GM23338 (cell line): ENCODE measurements at regions not wholly inside any gene's neighbourhood (a gene's known extent, or its start where the extent isn't known, plus 50 kb on each side); places are given as distances from the start of the nearest gene placed in this dataset.
A peak's percentile ranks its signal among the peaks of the same experiment; 100 is the strongest.

Experiments
- ATAC-seq: fragments of 200-7000 bp; cut with Tn5 transposase; 3 replicates; pipeline ENCODE4 v1.9.1; 2020
- DNase-seq: peaks from one replicate; pipeline ENCODE4 v3.0.0-alpha.2; 2015; ENCODE audit warnings: low spot score
- H2AFZ ChIP-seq: fragments of 200-600 bp; sonication (generic); 2 replicates; pipeline ENCODE4 v1.8.0; 2016; ENCODE audit warnings: antibody characterized with exemption, mild to moderate bottlenecking, moderate library complexity
- H3F3A ChIP-seq: fragments of 200-600 bp; sonication (generic); replicated peaks from 2 replicates; pipeline ENCODE4 v1.8.0; 2017; ENCODE audit warnings: antibody characterized with exemption, mixed run types, low read depth
- H3K27ac ChIP-seq: fragments of 200-600 bp; sonication (generic); 2 replicates; pipeline ENCODE4 v1.6.1; 2016; ENCODE audit warnings: low read depth
- H3K27me3 ChIP-seq: fragments of 200-600 bp; sonication (generic); 2 replicates; pipeline ENCODE4 v1.8.0; 2016; ENCODE audit warnings: mild to moderate bottlenecking, mixed run types, moderate library complexity; ENCODE audit not compliant: insufficient read depth
- H3K36me3 ChIP-seq: fragments of 200-600 bp; sonication (generic); 2 replicates; pipeline ENCODE4 v1.8.0; 2016; ENCODE audit warnings: mild to moderate bottlenecking; ENCODE audit not compliant: insufficient read depth
- H3K4me1 ChIP-seq: fragments of 200-600 bp; sonication (generic); 2 replicates; pipeline ENCODE4 v1.8.0; 2016; ENCODE audit warnings: mild to moderate bottlenecking, moderate library complexity; ENCODE audit not compliant: insufficient read depth
- H3K4me2 ChIP-seq: fragments of 200-600 bp; sonication (generic); 2 replicates; pipeline ENCODE4 v1.7.1; 2017; ENCODE audit warnings: mixed run types
- H3K4me3 ChIP-seq: fragments of 200-600 bp; sonication (generic); 2 replicates; pipeline ENCODE4 v1.6.1; 2016; ENCODE audit warnings: mixed run types
- H3K79me2 ChIP-seq: fragments of 200-600 bp; sonication (generic); replicated peaks from 2 replicates; pipeline ENCODE4 v1.8.0; 2017; ENCODE audit warnings: mild to moderate bottlenecking; ENCODE audit not compliant: insufficient read depth
- H3K9me2 ChIP-seq: fragments of 200-600 bp; sonication (generic); 2 replicates; pipeline ENCODE4 v1.8.0; 2017; ENCODE audit not compliant: insufficient read depth
- H4K20me1 ChIP-seq: fragments of 200-600 bp; sonication (generic); replicated peaks from 2 replicates; pipeline ENCODE4 v1.8.0; 2017; ENCODE audit warnings: mild to moderate bottlenecking; ENCODE audit not compliant: insufficient read depth
- H3K27ac Mint-ChIP-seq: 2 replicates; pipeline ENCODE4 v1.8.0; 2020; ENCODE audit warnings: inconsistent platforms, mild to moderate bottlenecking, moderate library complexity, mixed read lengths
- H3K27me3 Mint-ChIP-seq: 3 replicates; pipeline ENCODE4 v1.8.0; 2022; ENCODE audit warnings: low read depth, mild to moderate bottlenecking, moderate library complexity, mixed read lengths, inconsistent platforms; ENCODE audit not compliant: insufficient read depth, poor library complexity
- H3K36me3 Mint-ChIP-seq: 3 replicates; pipeline ENCODE4 v1.8.0; 2021; ENCODE audit warnings: low read depth, mild to moderate bottlenecking, inconsistent platforms, moderate library complexity, mixed read lengths
- H3K4me1 Mint-ChIP-seq: 3 replicates; pipeline ENCODE4 v1.8.0; 2020; ENCODE audit warnings: mild to moderate bottlenecking, inconsistent platforms, mixed read lengths
- H3K4me3 Mint-ChIP-seq: 3 replicates; pipeline ENCODE4 v1.8.0; 2021; ENCODE audit warnings: moderate library complexity, mild to moderate bottlenecking, inconsistent platforms, mixed read lengths
- H3K9me3 Mint-ChIP-seq: 3 replicates; pipeline ENCODE4 v1.8.0; 2020; ENCODE audit warnings: moderate library complexity, mild to moderate bottlenecking, inconsistent platforms, mixed read lengths
- CREB1 ChIP-seq: fragments of 250-450 bp; sonication (Bioruptor Pico); IDR thresholded peaks from 2 replicates; pipeline ENCODE4 v1.5.0; 2020; ENCODE audit warnings: low read depth, mild to moderate bottlenecking, moderate library complexity
- ETS1 ChIP-seq: IDR thresholded peaks from 2 replicates; pipeline ENCODE4 v1.6.1; 2016; ENCODE audit warnings: antibody characterized with exemption
- EZH2 ChIP-seq: fragments of 200-600 bp; sonication (generic); IDR thresholded peaks from one replicate; pipeline ENCODE4 v1.8.0; 2017; ENCODE audit warnings: antibody characterized with exemption, mild to moderate bottlenecking, low read depth; ENCODE audit not compliant: unreplicated experiment
- EZH2phosphoT487 ChIP-seq: fragments of 200-600 bp; sonication (generic); IDR thresholded peaks from one replicate; pipeline ENCODE4 v1.8.1; 2018; ENCODE audit warnings: antibody characterized with exemption; ENCODE audit not compliant: unreplicated experiment
- JUNB ChIP-seq: IDR thresholded peaks from one replicate; pipeline ENCODE4 v1.6.1; 2016; ENCODE audit warnings: antibody characterized with exemption; ENCODE audit not compliant: unreplicated experiment
- NANOG ChIP-seq: IDR thresholded peaks from 2 replicates; pipeline ENCODE4 v1.6.1; 2016; ENCODE audit warnings: antibody characterized with exemption, borderline replicate concordance
- REST ChIP-seq: IDR thresholded peaks from one replicate; pipeline ENCODE4 v1.6.1; 2018; ENCODE audit warnings: antibody characterized with exemption; ENCODE audit not compliant: unreplicated experiment
- STAT1 ChIP-seq: IDR thresholded peaks from one replicate; pipeline ENCODE4 v1.6.1; 2016; ENCODE audit warnings: antibody characterized with exemption; ENCODE audit not compliant: unreplicated experiment
- ZNF114 ChIP-seq: fragments of 250-450 bp; sonication (Bioruptor Pico); IDR thresholded peaks from 2 replicates; pipeline ENCODE4 v1.5.0; 2020; ENCODE audit warnings: mild to moderate bottlenecking, moderate library complexity
- ZNF331 ChIP-seq: fragments of 250-450 bp; sonication (Bioruptor Pico); IDR thresholded peaks from 2 replicates; pipeline ENCODE4 v1.5.0; 2020; ENCODE audit warnings: low read depth, mild to moderate bottlenecking, moderate library complexity
- ZNF462 ChIP-seq: fragments of 250-450 bp; sonication (Bioruptor Pico); IDR thresholded peaks from 2 replicates; pipeline ENCODE4 v1.5.0; 2020; ENCODE audit warnings: mild to moderate bottlenecking, moderate library complexity
- TF ChIP-seq, protein P1 (sequence below), 2 experiments: fragments of 200-600 bp in 1 of 2; sonication (generic) in 1 of 2; conservative IDR thresholded peaks; 2 replicates each; pipeline versions ENCODE4 v1.5.1 to v1.6.1; 2016 to 2017; ENCODE audit warnings: antibody characterized with exemption in 2 of 2, low read depth in 2 of 2, mild to moderate bottlenecking in 2 of 2, moderate library complexity in 1 of 2

DNA sequence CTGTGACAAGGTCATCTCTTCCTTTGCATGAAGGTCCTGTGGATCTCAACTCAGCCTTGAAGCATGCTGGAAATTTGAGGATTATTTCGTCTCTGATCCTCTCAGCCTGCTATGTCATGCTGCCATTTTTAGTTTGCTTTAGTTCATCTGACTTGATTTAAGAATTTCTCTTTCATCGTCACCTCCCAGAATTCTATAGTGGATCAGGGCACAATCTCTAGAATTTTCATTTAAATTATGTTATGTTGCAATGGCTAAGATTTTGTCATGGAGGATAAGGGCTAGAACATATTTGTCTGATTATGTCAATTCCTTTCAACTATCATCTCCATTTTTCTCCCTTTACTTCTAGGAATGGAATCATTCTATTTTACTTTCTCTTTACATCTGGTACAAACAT is 98.8 kb downstream of the PCDH10 start:
- H2AFZ ChIP-seq: peak overlapping the region; percentile 66; the same call in 1 of the 2 replicates

More for the DNA sequence above, 98.8 kb downstream of the PCDH10 start:
- no peak for TF ChIP-seq REST
- TF ChIP-seq ZNF462 (CRISPR knock-in tag): no peak
- TF ChIP-seq NANOG: no peak
- no peak for TF ChIP-seq EZH2
- no peak for TF ChIP-seq ZNF114 (CRISPR knock-in tag)
- no peak for TF ChIP-seq STAT1
- TF ChIP-seq JUNB: no peak
- no peak for TF ChIP-seq ZNF331 (CRISPR knock-in tag)
- no peak for TF ChIP-seq CREB1
- TF ChIP-seq ETS1: no peak
- TF ChIP-seq, protein P1, sequence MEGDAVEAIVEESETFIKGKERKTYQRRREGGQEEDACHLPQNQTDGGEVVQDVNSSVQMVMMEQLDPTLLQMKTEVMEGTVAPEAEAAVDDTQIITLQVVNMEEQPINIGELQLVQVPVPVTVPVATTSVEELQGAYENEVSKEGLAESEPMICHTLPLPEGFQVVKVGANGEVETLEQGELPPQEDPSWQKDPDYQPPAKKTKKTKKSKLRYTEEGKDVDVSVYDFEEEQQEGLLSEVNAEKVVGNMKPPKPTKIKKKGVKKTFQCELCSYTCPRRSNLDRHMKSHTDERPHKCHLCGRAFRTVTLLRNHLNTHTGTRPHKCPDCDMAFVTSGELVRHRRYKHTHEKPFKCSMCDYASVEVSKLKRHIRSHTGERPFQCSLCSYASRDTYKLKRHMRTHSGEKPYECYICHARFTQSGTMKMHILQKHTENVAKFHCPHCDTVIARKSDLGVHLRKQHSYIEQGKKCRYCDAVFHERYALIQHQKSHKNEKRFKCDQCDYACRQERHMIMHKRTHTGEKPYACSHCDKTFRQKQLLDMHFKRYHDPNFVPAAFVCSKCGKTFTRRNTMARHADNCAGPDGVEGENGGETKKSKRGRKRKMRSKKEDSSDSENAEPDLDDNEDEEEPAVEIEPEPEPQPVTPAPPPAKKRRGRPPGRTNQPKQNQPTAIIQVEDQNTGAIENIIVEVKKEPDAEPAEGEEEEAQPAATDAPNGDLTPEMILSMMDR (conservative IDR thresholded peaks at IDR 0.05; ENCODE audit: low read depth in 2 of 2): no peak
- no peak for TF ChIP-seq EZH2phosphoT487
- no peak overlapping the region for H3K27ac ChIP-seq
- no peaks in the 10 kb centered on the region for H3K9me2 ChIP-seq
- Mint-ChIP-seq H3K36me3 (no peaks in the 10 kb centered on the region), H3K4me1 (no peaks in the 10 kb centered on the region), H3K27ac (no peak overlapping the region), H3K9me3 (no peaks in the 10 kb centered on the region), H3K4me3 (no peak overlapping the region), H3K27me3 (no peaks in the 10 kb centered on the region)
- H4K20me1 ChIP-seq: no peaks in the 10 kb centered on the region
- H3K79me2 ChIP-seq: no peaks in the 10 kb centered on the region
- no peaks in the 10 kb centered on the region for H3K27me3 ChIP-seq
- H3K36me3 ChIP-seq: no peaks in the 10 kb centered on the region
- ATAC-seq: no peak
- no peaks in the 10 kb centered on the region for H3F3A ChIP-seq
- H3K4me2 ChIP-seq: no peak overlapping the region
- no peak overlapping the region for H3K4me3 ChIP-seq
- no peaks in the 10 kb centered on the region for H3K4me1 ChIP-seq
- no peak for DNase-seq
